ENCODE measurements at regions not wholly inside any gene's neighbourhood (a gene's known extent, or its start where the extent isn't known, plus 50 kb on each side); places are given as distances from the start of the nearest gene placed in this dataset.
A peak's percentile ranks its signal among the peaks of the same experiment; 100 is the strongest.
"Not testable (repeated sequence)": the region's sequence is repeated elsewhere in the genome, so short reads cannot be mapped to it uniquely, and the experiment has no call there.

- no peak for TF ChIP-seq CTCF (IDR thresholded peaks at IDR 0.05; ENCODE audit: low read length)
- no peak for TF ChIP-seq EZH2phosphoT487 (IDR thresholded peaks at IDR 0.05; ENCODE audit: low read length)
- no peak for TF ChIP-seq EZH2 (optimal IDR thresholded peaks at IDR 0.05; ENCODE audit: low read depth, low read length)
- peaks cover 6% of the 10 kb centered on the region; the same call in 1 of the 2 replicates for H3K4me1 ChIP-seq (ENCODE audit: low read length)
- no peak overlapping the region for H3K4me3 ChIP-seq (ENCODE audit: low read length)
- no peak for DNase-seq
- no peaks in the 10 kb centered on the region for H3K79me2 ChIP-seq (ENCODE audit: low read length)
- H3K9me3 ChIP-seq (replicated peaks; ENCODE audit: insufficient read depth, low read length): no peaks in the 10 kb centered on the region
- H3K36me3 ChIP-seq (replicated peaks; ENCODE audit: insufficient read depth, low read length): no peaks in the 10 kb centered on the region
- no peaks in the 10 kb centered on the region for H3K27me3 ChIP-seq (replicated peaks; ENCODE audit: insufficient read depth, low read length)
- no peaks in the 10 kb centered on the region for H3K9me2 ChIP-seq (replicated peaks; ENCODE audit: insufficient read depth, low read length)
- no peaks in the 10 kb centered on the region for H3F3A ChIP-seq (ENCODE audit: insufficient read depth, low read length)
- no peak overlapping the region for H3K9ac ChIP-seq (ENCODE audit: low read length)
- no peak overlapping the region for H3K4me2 ChIP-seq (ENCODE audit: low read depth, low read length)
- H3K27ac ChIP-seq (ENCODE audit: low read length): no peak overlapping the region
- no peaks in the 10 kb centered on the region for H4K20me1 ChIP-seq (ENCODE audit: insufficient read depth, low read length)
- H2AFZ ChIP-seq (ENCODE audit: low read length): no peak overlapping the region
Measured at GRCh38 chr9:90180381-90180780, 462.2 kb downstream of the DIRAS2 start.

GRCh38 chr9:90188656-90189055 is 454.0 kb downstream of the DIRAS2 start:
- no peaks in the 10 kb centered on the region for H4K20me1 ChIP-seq (ENCODE audit: insufficient read depth, low read length)
- H3K4me3 ChIP-seq (ENCODE audit: low read length): peak overlapping the region; percentile 11; the same call in 1 of the 2 replicates
- peak overlapping the region; percentile 47 for H2AFZ ChIP-seq (ENCODE audit: low read length)
- no peaks in the 10 kb centered on the region for H3F3A ChIP-seq (ENCODE audit: insufficient read depth, low read length)
- peak overlapping the region; percentile 48 for H3K4me2 ChIP-seq (ENCODE audit: low read depth, low read length)
- no peaks in the 10 kb centered on the region for H3K27me3 ChIP-seq (replicated peaks; ENCODE audit: insufficient read depth, low read length)
- H3K27ac ChIP-seq (ENCODE audit: low read length): peak overlapping the region; percentile 38; the same call in 1 of the 2 replicates
- DNase-seq: peak; percentile 20
- no peaks in the 10 kb centered on the region for H3K9me2 ChIP-seq (replicated peaks; ENCODE audit: insufficient read depth, low read length)
- H3K4me1 ChIP-seq (ENCODE audit: low read length): peaks cover 7% of the 10 kb centered on the region; the same call in 1 of the 2 replicates
- H3K79me2 ChIP-seq (ENCODE audit: low read length): no peaks in the 10 kb centered on the region
- no peaks in the 10 kb centered on the region for H3K36me3 ChIP-seq (replicated peaks; ENCODE audit: insufficient read depth, low read length)
- H3K9me3 ChIP-seq (replicated peaks; ENCODE audit: insufficient read depth, low read length): no peaks in the 10 kb centered on the region
- TF ChIP-seq EZH2phosphoT487 (IDR thresholded peaks at IDR 0.05; ENCODE audit: low read length) (no peak), CTCF (IDR thresholded peaks at IDR 0.05; ENCODE audit: low read length) (no peak), EZH2 (optimal IDR thresholded peaks at IDR 0.05; ENCODE audit: low read depth, low read length) (no peak)
- no peak overlapping the region; the same call in 1 of the 2 replicates for H3K9ac ChIP-seq (ENCODE audit: low read length)

GRCh38 chr9:90189306-90189705 is 453.3 kb downstream of the DIRAS2 start:
- no peaks in the 10 kb centered on the region for H3K36me3 ChIP-seq (replicated peaks; ENCODE audit: insufficient read depth, low read length)
- H3F3A ChIP-seq (ENCODE audit: insufficient read depth, low read length): no peaks in the 10 kb centered on the region
- H3K27ac ChIP-seq (ENCODE audit: low read length): peak overlapping the region; percentile 38; the same call in 1 of the 2 replicates
- DNase-seq: peak; percentile 54
- peak overlapping the region; percentile 47; the same call in 1 of the 2 replicates for H2AFZ ChIP-seq (ENCODE audit: low read length)
- peaks cover 7% of the 10 kb centered on the region; the same call in 1 of the 2 replicates for H3K4me1 ChIP-seq (ENCODE audit: low read length)
- H3K4me3 ChIP-seq (ENCODE audit: low read length): peak overlapping the region; percentile 11; the same call in 1 of the 2 replicates
- H3K79me2 ChIP-seq (ENCODE audit: low read length): no peaks in the 10 kb centered on the region
- H3K9me3 ChIP-seq (replicated peaks; ENCODE audit: insufficient read depth, low read length): no peaks in the 10 kb centered on the region
- no peaks in the 10 kb centered on the region for H3K9me2 ChIP-seq (replicated peaks; ENCODE audit: insufficient read depth, low read length)
- TF ChIP-seq CTCF (IDR thresholded peaks at IDR 0.05; ENCODE audit: low read length) (no peak), EZH2 (optimal IDR thresholded peaks at IDR 0.05; ENCODE audit: low read depth, low read length) (no peak), EZH2phosphoT487 (IDR thresholded peaks at IDR 0.05; ENCODE audit: low read length) (no peak)
- no peaks in the 10 kb centered on the region for H4K20me1 ChIP-seq (ENCODE audit: insufficient read depth, low read length)
- peak overlapping the region; percentile 48 for H3K4me2 ChIP-seq (ENCODE audit: low read depth, low read length)
- H3K9ac ChIP-seq (ENCODE audit: low read length): no peak overlapping the region; the same call in 1 of the 2 replicates
- H3K27me3 ChIP-seq (replicated peaks; ENCODE audit: insufficient read depth, low read length): no peaks in the 10 kb centered on the region

- H3K36me3 ChIP-seq (replicated peaks; ENCODE audit: insufficient read depth, low read length); H3K9me2 ChIP-seq (replicated peaks; ENCODE audit: insufficient read depth, low read length); H3F3A ChIP-seq (ENCODE audit: insufficient read depth, low read length); H2AFZ ChIP-seq (ENCODE audit: low read length); H3K79me2 ChIP-seq (ENCODE audit: low read length); H3K9me3 ChIP-seq (replicated peaks; ENCODE audit: insufficient read depth, low read length); H4K20me1 ChIP-seq (ENCODE audit: insufficient read depth, low read length); H3K4me1 ChIP-seq (ENCODE audit: low read length); H3K9ac ChIP-seq (ENCODE audit: low read length); H3K4me3 ChIP-seq (ENCODE audit: low read length); H3K27me3 ChIP-seq (replicated peaks; ENCODE audit: insufficient read depth, low read length); H3K27ac ChIP-seq (ENCODE audit: low read length); H3K4me2 ChIP-seq (ENCODE audit: low read depth, low read length): not testable (repeated sequence)
- DNase-seq: peak; percentile 22
Measured at GRCh38 chr9:90192465-90192864, 450.2 kb downstream of the DIRAS2 start.
